NCI-H187 treated with DMSO at 0.1 percent for 48 hours (cell line): ENCODE measurements at regions not wholly inside any gene's neighbourhood (a gene's known extent, or its start where the extent isn't known, plus 50 kb on each side); places are given as distances from the start of the nearest gene placed in this dataset.
"Not testable (repeated sequence)": the region's sequence is repeated elsewhere in the genome, so short reads cannot be mapped to it uniquely, and the experiment has no call there.

ENCODE experiments used
- DNase-seq: peaks from one replicate; lab custom pipeline; 2025; lab: John Stamatoyannopoulos, UW

- no peak for DNase-seq
Measured at GRCh38 chr11:25515576-25515975, 816.4 kb upstream of the ANO3 start.

DNA sequence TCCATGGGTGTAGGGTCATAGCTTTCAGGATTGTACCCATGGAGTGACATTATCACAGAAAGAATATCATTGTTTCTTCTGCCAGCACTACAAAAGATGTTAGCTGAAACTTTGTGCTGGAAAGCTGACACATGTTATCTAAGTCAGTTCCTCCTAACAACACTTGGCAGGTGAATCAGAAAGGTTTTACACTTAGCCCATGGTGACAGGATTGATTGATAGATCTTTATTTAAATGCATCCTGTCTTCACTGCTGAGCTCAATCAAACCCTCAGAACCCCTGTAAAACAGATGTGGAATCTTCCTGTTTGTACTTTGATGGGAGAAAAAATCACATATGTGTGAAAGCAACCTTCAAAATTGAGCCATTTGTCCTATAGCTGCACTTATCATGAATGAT is 811.5 kb upstream of the ANO3 start:
- DNase-seq = no peak

- DNase-seq = no peak
Measured at GRCh38 chr11:25527841-25528240, 804.1 kb upstream of the ANO3 start.

GRCh38 chr11:25529572-25529971 is 802.4 kb upstream of the ANO3 start:
- no peak for DNase-seq

- no peak for DNase-seq
Measured at GRCh38 chr11:25535467-25536272, 796.3 kb upstream of the ANO3 start.

DNA sequence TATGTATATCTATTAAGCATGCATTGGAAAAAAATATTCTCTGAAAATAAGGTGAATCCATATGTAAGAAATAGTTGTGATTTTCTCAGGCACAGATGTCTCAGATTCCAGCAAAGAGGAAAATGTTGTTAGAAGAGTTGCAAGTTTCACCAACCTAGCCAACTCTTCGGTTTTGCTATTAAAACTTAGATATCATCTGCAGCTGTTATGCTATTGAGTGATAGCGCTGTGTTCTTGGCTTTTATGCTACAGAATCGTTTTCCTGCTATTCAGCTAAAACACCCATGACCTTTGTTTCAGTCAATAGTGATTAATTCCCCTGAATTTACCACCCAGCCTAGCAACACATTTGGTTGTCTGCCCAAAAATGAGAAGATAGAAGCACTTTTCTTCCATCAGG is 795.6 kb upstream of the ANO3 start:
- DNase-seq = no peak

- DNase-seq = no peak
Measured at GRCh38 chr11:25537393-25537792, 794.5 kb upstream of the ANO3 start.

GRCh38 chr11:25547292-25547691 is 784.6 kb upstream of the ANO3 start:
- no peak for DNase-seq

DNA sequence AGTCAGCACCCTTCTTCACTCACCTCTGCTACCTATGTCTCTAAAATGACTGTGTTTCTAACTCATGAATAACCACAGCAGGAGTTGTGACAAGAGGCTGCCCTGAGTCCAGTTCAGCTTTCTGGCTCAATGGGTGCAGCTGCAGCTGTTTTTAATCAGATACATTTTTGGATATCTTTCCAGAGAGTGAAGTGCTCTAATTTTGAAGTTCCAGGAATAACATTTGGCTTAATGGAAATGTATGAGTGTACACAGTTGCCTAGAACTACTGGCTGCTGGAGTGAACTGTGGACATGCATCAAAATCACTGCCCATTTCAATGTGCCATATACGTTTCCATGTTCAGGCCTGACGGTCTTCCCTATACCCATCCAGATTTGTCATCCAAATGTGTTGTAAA is 769.5 kb upstream of the ANO3 start:
- no peak for DNase-seq

- no peak for DNase-seq
Measured at GRCh38 chr11:25565846-25566245, 766.1 kb upstream of the ANO3 start.

DNA sequence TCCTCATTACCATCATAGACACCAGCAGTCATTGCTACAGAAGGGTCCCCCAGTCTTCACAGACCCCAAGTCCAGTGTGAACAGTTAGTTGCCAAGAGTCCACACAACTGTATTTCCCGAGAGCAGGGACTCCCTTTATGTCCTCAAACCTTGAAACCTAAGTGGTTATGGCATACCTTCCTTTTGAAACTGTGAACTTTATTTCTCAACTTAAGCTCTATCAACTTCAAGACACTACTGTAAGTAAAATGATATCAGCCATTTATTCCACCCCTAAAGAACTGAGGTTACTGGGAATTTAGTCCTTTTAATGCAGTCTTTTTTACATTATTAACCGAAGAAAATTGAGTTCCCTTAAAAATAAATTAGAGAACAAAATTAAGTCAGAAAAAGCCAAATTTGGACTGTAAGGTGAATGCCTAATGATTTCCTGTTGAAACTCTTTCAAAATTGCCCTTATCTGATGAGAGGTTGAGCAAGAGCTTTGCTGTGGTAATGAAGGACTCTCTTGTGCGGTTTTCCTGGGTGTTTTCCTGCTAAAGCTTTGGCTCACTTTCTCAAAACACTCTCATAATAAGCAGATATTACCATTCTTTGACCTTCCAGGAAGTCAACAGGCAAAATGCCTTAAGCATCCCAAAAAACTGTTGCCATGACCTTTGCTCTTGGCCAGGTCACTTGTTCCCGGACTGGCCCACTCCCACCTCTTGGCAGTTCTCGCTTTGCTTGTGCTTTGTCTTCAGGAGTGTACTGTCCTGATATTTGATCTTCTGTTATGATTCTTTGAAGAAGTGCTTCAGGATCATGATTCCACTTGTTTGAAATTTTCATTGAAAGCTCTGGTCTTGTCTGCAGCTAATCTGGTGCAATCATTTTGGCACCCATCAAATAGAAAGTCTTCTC is 765.4 kb upstream of the ANO3 start:
- no peak for DNase-seq

DNA sequence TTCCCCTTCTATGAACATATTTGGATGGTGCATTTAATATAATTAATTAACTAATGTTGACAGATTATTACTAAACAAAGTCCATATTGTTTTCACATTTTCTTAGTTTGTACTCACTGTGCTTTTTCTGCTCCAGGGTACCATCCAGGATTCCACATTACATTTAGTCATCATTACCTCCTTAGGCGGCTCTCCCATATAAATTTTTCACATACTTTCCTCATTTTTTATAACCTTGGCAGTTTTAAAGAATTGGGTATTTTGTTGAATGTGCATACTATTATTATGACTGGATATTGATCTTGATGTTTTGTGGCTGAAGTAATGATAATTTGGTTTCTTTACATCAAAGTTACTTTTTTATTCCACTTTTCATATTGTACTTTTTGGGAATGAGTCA is 755.6 kb upstream of the ANO3 start:
- DNase-seq = no peak

- DNase-seq = not testable (repeated sequence)
Measured at GRCh38 chr11:25579554-25579953, 752.4 kb upstream of the ANO3 start.

DNA sequence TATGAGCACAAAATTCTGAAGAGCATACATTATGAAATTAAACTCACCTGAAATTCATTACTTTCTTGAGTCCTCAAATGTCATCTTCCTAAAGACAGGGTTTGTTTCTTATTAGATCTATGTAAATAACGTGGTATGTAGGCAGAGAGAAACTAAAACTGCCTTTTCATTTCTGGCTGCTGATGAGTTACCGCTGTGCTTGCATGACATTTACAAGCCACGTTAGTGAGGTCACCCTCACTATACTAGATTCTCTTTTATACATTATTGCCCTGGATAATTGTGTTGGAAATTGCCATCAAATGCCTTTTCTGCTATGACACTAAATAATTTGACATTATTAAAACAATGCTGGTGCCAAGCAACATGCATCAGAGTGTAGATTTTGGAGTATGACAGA is 748.3 kb upstream of the ANO3 start:
- no peak for DNase-seq

DNA sequence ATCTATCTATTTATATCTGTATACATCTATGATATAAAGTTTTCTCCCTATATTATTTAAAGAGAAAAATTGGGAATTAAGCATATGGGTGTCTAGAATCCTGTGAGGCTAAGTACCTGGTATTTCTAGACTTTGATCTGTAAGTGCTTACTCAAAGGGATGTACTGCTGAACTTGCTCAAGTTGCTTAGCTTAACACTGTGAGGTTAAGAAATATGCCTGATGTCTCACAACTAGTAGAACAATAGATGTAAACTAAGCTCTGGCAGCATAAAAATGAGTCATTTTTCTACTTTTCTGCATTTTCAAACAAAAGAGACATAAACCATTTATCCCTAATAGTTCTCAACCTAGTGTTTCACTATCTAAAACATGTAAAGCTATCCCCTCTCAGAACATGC is 744.4 kb upstream of the ANO3 start:
- no peak for DNase-seq

DNA sequence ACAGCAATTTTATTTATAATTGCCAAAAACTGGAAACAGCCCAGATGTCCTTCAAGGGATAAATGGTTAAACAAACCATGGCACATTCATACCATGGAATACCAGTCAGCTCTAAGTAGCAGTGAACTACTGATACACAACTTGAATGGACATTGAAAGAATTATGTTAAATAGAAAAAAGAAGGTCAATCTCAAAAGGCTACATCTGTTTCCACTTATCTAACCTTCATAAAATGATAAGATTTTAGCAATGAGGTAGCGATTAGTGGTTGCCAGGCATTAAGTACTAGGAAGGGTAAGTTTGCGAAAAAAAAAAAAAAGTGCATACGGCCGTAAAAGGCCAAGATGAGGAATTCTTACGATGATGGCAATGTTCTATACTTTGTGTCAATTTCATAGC is 738.7 kb upstream of the ANO3 start:
- DNase-seq = no peak

- no peak for DNase-seq
Measured at GRCh38 chr11:25596701-25597100, 735.2 kb upstream of the ANO3 start.

GRCh38 chr11:25597696-25598095 is 734.2 kb upstream of the ANO3 start:
- no peak for DNase-seq

DNA sequence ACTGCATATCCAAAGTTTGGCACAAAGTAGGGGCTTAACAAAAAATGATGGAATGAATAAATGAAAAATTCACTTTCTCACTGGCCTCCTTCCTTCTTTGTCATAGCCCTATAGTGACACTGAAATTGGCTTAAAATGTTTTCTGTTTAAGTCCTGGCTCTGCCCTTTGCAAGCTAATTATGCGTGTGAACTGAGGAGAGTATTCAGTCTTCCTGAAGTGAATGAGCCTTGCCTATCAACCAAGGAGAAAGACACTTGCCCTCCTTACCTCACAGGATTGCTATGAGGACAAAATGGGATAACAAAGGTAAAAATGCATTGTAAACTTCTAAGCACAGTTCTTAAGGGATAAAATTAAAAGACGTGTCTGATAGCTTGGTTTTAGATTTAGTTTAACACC is 729.8 kb upstream of the ANO3 start:
- no peak for DNase-seq

- DNase-seq = no peak
Measured at GRCh38 chr11:25602959-25603358, 729.0 kb upstream of the ANO3 start.

DNA sequence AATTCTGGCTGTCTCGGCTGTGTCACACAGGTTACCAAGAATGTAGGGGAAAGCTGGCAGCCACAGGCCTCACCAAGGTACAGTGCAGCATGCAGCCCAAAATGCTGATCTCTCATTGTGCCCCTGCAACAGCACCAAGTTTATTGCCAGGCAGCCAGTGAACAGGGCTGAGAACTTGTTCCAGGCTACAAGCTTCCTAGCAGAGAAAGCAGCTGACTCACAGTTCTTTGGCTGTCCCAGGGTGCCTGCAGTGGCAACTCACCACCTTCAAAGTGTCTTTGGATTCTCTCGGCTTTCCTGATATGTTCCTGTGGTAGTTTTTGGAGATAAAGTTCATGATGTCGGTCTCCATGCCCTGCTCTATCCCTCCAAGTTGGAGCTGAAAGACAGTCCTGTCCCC is 719.1 kb upstream of the ANO3 start:
- DNase-seq = no peak

DNA sequence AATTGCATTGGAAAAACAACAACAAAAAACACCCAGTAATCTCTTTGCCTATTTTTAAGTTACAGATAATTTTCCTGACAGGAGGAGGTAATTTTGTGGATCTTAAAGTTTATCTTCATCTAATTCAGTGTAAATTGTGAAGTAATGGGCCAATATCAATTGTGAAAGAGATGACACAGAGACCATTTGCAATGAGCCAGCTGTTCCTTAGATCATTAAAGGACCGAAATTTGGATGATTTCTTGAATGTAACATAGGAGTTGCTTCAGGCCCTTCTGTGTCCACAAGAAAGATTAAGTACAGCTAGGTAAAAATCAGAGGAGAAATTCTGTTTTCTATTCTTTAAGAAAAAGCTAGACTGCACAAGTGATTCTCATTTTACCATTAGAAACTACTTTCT is 718.5 kb upstream of the ANO3 start:
- DNase-seq = no peak

GRCh38 chr11:25613865-25614264 is 718.1 kb upstream of the ANO3 start:
- DNase-seq = no peak
